ENCODE measurements at regions not wholly inside any gene's neighbourhood (a gene's known extent, or its start where the extent isn't known, plus 50 kb on each side); places are given as distances from the start of the nearest gene placed in this dataset.

- no peak for TF ChIP-seq CTCF (conservative IDR thresholded peaks at IDR 0.05)
- H3K27ac ChIP-seq: no peak overlapping the region
These were observed 157.5 kb downstream of the TINAG start for GRCh38 chr6:54465649-54466300.

GRCh38 chr6:54467384-54467783, 159.1 kb downstream of the TINAG start:
- no peak overlapping the region for H3K27ac ChIP-seq
- no peak for TF ChIP-seq CTCF (conservative IDR thresholded peaks at IDR 0.05)

- no peak for TF ChIP-seq CTCF (conservative IDR thresholded peaks at IDR 0.05)
- H3K27ac ChIP-seq: no peak overlapping the region
These were observed 165.1 kb downstream of the TINAG start for GRCh38 chr6:54473328-54473727.

GRCh38 chr6:54474898-54475297, 166.7 kb downstream of the TINAG start:
- no peak overlapping the region for H3K27ac ChIP-seq
- TF ChIP-seq CTCF (conservative IDR thresholded peaks at IDR 0.05): no peak

- no peak overlapping the region for H3K27ac ChIP-seq
- no peak for TF ChIP-seq CTCF (conservative IDR thresholded peaks at IDR 0.05)
These were observed 172.8 kb downstream of the TINAG start for GRCh38 chr6:54481091-54481490.

GRCh38 chr6:54491431-54491830, 183.2 kb downstream of the TINAG start:
- no peak overlapping the region for H3K27ac ChIP-seq
- TF ChIP-seq CTCF (conservative IDR thresholded peaks at IDR 0.05): no peak

- TF ChIP-seq CTCF (conservative IDR thresholded peaks at IDR 0.05): no peak
- H3K27ac ChIP-seq: no peak overlapping the region
These were observed 184.9 kb downstream of the TINAG start for GRCh38 chr6:54493138-54493537.
